Femur (tissue), 1 donor: ENCODE measurements at regions not wholly inside any gene's neighbourhood (a gene's known extent, or its start where the extent isn't known, plus 50 kb on each side); places are given as distances from the start of the nearest gene placed in this dataset.
"Not testable (repeated sequence)": the region's sequence is repeated elsewhere in the genome, so short reads cannot be mapped to it uniquely, and the experiment has no call there.

Experiments
- DNase-seq: peaks from one replicate; pipeline ENCODE4 v3.0.0-alpha.2; 2017

DNA sequence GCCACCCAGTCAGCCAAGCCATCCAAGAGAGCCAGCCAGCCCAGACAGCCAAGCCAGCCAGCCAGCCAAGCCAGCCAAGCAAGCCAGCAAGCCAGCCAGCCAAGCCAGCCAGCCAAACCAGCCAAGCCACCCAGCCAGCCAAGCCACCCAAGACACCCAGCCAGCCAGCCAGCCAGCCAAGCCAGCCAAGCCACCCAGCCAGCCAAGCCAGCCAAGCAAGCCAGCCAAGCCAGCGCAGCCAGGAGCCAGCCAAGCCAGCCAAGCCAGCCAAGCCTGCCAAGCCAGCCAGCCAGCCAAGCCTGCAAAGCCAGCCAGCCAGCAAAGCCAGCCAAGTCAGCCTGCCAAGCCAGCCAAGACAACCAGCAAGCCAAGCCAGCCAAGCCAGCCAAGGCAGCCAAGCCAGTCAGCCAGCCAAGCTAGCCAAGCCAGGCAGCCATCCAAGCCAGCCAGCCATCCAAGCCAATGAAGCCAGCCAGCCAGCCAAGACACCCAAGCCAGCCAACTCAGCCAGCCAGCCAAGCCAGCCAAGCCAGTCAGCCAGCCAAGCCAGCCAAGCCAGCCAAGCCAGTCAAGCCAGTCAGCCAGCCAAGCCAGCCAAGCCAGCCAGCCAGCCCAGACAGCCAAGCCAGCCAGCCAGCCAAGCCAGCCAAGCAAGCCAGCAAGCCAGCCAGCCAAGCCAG is 332.2 kb upstream of the PLGLB2 start:
- peak; percentile 14 for DNase-seq

- DNase-seq, result not testable (repeated sequence)
Observed at GRCh38 chr2:87416266-87416592, 331.7 kb upstream of the PLGLB2 start.

DNA sequence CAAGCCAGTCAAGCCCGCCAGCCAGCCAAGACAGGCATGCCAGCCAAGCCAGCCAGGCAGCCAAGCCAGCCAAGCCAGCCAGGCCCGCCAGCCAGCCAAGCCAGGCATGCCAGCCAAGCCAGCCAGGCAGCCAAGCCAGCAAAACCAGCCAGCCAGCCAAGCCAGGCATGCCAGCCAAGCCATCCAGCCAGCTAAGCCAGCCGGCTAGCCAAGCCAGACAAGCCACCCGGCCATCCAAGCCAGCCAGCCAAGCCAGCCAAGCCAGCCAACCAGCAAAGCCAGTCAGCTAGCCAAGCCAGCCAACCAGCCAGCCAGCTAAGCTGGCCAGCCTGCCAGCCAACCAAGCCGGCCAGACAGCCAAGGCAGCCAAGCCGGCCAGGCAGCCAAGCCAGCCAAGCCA is 330.7 kb upstream of the PLGLB2 start:
- not testable (repeated sequence) for DNase-seq

DNA sequence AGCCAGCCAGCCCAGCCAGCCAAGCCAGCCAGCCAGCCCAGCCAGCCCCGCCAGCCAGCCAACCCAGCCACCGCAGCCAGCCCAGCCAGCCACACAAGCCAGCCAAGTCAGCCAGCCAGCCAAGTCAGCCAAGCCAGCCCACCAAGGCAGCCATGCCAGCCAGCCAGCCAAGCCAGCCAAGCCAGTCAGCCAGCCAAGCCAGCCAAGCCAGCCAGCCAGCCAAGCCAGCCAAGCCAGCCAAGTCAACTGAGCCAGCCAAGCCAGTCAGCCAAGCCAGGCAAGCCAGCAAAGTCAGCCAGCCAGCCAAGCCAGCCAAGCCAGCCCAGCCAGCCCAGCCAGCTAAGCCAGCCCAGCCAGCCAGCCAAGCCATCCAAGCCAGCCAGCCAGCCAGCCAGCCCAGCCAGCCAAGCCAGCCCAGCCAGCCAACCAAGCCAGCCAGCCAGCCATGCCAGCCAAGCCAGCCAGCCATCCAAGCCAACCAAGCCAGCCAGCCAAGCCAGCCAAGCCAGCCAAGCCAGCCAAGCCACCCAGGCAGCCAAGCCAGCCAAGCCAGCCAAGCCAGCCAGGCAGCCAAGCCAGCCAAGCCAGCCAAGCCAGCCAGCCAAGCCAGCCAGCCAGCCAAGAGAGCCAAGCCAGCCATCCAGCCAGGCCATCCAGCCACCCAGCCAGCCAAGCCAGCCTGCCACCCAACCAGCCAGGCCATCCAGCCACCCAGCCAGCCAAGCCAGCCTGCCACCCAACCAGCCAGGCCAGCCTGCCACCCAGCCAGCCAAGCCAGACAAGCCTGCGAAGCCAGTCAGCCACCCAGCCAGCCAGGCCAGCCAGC is 329.9 kb upstream of the PLGLB2 start:
- not testable (repeated sequence) for DNase-seq

GRCh38 chr2:87418823-87419822 is 328.8 kb upstream of the PLGLB2 start:
- not testable (repeated sequence) for DNase-seq

- DNase-seq, result not testable (repeated sequence)
Observed at GRCh38 chr2:87419980-87420379, 327.9 kb upstream of the PLGLB2 start.

DNA sequence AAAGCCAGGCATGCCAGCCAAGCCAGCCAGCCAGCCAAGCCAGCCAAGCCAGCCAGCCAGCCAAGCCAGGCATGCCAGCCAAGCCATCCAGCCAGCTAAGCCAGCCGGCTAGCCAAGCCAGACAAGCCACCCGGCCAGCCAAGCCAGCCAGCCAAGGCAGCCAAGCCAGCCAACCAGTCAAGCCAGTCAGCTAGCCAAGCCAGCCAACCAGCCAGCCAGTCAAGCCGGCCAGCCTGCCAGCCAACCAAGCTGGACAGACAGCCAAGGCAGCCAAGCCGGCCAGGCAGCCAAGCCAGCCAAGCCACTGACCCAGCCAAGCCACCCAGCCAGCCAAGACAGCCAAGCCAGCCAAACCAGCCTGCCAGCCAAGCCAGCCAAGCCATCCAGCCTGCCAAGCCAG is 326.9 kb upstream of the PLGLB2 start:
- not testable (repeated sequence) for DNase-seq

GRCh38 chr2:87423796-87424762 is 323.8 kb upstream of the PLGLB2 start:
- DNase-seq, result not testable (repeated sequence)

- not testable (repeated sequence) for DNase-seq
Observed at GRCh38 chr2:87424763-87425154, 323.1 kb upstream of the PLGLB2 start.

DNA sequence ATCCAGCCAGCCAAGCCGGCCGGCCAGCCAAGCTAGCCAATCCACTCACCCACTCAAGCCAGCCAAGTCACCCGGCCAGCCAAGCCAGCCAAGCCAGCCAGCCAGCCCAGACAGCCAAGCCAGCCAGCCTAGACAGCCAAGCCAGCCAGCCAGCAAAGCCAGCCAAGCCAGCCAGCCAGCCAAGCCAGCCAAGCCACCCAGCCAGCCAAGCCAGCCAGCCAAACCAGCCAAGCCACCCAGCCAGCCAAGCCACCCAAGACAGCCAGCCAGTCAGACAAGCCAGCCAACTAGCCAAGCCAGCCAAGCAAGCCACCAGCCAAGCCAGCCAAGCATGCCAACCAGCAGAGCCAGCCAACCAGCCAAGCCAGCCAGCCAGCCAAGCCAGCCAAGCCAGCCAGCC is 322.7 kb upstream of the PLGLB2 start:
- DNase-seq, result not testable (repeated sequence)

- DNase-seq, result not testable (repeated sequence)
Observed at GRCh38 chr2:87425717-87426116, 322.2 kb upstream of the PLGLB2 start.

DNA sequence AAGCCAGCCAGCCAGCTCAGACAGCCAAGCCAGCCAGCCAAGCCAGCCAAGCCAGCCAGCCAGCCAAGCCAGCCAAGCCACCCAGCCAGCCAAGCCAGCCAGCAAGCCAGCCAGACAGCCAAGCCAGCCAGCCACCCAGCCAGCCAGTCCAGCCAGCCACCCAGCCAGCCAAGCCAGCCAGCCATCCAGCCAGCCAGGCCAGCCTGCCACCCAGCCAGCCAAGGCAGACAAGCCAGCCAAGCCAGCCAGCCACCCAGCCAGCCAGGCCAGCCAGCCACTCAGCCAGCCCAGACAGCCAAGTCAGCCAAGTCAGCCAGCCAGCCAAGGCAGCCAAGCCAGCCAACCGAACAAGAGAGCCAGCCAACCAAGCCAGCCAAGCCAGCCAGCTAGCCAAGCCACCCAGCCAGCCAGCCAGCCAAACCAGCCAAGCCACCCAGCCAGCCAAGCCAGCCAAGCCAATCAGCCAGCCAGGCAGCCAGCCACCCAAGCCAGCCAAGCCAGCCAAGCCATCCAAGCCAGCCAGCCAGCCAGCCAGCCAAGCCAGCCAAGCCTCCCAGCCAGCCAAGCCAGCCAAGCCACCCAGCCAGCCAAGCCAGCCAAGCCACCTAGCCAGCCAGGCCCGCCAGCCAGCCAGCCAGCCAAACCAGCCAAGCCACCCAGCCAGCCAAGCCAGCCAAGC is 319.3 kb upstream of the PLGLB2 start:
- DNase-seq, result peak; percentile 20

DNA sequence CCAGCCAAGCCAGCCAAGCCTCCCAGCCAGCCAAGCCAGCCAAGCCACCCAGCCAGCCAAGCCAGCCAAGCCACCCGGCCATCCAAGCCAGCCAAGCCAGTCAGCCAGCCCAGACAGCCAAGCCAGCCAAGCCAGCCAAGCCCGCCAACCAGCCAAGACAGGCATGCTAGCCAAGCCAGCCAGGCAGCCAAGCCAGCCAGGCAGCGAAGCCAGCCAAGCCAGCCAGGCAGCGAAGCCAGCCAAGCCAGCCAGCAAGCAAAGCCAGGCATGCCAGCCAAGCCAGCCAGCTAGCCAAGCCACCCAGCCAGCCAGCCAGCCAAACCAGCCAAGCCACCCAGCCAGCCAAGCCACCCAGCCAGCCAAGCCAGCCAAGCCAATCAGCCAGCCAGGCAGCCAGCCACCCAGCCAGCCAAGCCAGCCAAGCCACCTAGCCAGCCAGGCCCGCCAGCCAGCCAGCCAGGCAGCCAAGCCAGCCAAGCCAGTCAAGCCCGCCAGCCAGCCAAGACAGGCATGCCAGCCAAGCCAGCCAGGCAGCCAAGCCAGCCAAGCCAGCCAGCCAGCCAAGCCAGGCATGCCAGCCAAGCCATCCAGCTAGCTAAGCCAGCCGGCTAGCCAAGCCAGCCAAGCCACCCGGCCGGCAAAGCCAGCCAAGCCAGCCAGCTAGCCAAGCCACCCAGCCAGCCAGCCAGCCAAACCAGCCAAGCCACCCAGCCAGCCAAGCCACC is 318.5 kb upstream of the PLGLB2 start:
- DNase-seq, result not testable (repeated sequence)

GRCh38 chr2:87429931-87430275 is 318.0 kb upstream of the PLGLB2 start:
- DNase-seq, result not testable (repeated sequence)

DNA sequence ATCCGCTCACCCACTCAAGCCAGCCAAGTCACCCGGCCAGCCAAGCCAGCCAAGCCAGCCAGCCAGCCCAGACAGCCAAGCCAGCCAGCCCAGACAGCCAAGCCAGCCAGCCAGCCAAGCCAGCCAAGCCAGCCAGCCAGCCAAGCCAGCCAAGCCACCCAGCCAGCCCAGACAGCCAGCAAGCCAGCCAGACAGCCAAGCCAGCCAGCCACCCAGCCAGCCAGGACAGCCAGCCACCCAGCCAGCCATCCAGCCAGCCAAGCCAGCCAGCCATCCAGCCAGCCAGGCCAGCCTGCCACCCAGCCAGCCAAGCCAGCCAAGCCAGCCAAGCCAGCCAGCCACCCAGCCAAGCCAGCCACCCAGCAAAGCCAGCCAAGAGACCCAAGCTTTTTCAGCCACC is 316.8 kb upstream of the PLGLB2 start:
- DNase-seq, result not testable (repeated sequence)

GRCh38 chr2:87432711-87433453 is 315.0 kb upstream of the PLGLB2 start:
- DNase-seq, result not testable (repeated sequence)

DNA sequence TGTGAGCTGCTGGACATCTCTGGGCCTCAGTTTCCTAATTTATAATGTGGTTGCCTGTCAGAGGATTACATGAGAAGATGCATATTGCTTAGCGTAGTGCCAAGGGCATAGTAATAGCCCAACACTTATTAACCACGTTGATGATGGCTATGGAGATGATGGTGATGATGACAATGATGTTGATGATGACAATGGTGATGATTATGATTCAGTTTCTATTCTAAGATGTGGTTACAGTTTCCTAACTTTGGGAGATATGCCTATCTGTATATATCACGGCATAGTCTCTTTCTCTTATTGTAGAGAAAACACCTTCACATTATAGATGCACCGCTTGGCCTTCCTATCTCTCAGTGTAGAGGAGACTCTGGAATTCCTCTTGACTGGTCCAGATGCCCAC is 311.9 kb upstream of the PLGLB2 start:
- DNase-seq, result not testable (repeated sequence)

DNA sequence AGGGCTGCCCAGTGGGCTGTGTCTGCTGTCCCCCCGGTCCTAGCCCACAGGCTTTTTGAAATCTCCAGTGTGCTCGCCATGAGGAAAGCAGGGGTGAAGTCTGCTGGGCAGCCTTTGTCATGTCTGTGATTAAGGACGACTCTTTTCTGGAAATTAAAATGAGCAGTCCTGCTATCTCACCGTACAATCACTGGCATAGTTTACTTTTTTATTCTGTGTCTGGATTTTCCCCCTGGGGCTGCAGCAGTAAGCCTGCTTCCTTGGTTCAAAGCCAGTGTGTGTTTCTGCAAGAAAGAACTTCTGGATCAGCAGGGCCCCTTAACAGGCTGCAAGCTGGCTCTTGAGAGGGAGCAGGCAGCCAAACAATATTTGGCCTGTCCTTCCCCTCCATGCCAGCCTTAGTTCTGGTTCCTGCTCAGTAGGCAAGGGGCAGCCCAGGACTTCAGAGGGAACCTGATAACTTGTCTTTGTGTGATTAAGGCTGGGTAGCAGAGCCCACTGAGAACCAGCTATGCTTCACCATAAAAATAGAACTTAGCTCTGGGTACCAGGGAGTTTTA is 310.1 kb upstream of the PLGLB2 start:
- DNase-seq, result not testable (repeated sequence)

GRCh38 chr2:87438780-87439454 is 309.0 kb upstream of the PLGLB2 start:
- DNase-seq, result not testable (repeated sequence)
